HL-60 (cell line): ENCODE measurements at regions not wholly inside any gene's neighbourhood (a gene's known extent, or its start where the extent isn't known, plus 50 kb on each side); places are given as distances from the start of the nearest gene placed in this dataset.

Experiments used
- DNase-seq, 2 experiments: peaks; one replicate each; pipeline ENCODE4 v3.0.0-alpha.2; 2010 to 2020; ENCODE audit warnings: low read depth in 1 of 2, low spot score in 1 of 2
- H3K27ac ChIP-seq: fragments of 250-450 bp; sonication (Bioruptor Pico); replicated peaks from 2 replicates; pipeline ENCODE4 v1.5.1; 2020; ENCODE audit warnings: mild to moderate bottlenecking, moderate library complexity
- H3K27me3 ChIP-seq: fragments of 250-450 bp; sonication (Bioruptor Pico); 2 replicates; pipeline ENCODE4 v1.5.1; 2021; ENCODE audit warnings: mild to moderate bottlenecking, moderate library complexity; ENCODE audit not compliant: insufficient read depth, poor library complexity, severe bottlenecking
- H3K4me3 ChIP-seq: replicated peaks from 2 replicates; pipeline ENCODE4 v1.5.1; 2011; ENCODE audit warnings: mild to moderate bottlenecking, control low read depth, low read length; ENCODE audit not compliant: insufficient read depth
- GABPA ChIP-seq: IDR thresholded peaks from 2 replicates; pipeline ENCODE4 v1.6.1; 2012; ENCODE audit warnings: low read depth
- POLR2AphosphoS5 ChIP-seq: IDR thresholded peaks from 2 replicates; pipeline ENCODE4 v1.6.1; 2012; ENCODE audit warnings: low read depth
- SPI1 ChIP-seq: IDR thresholded peaks from 2 replicates; pipeline ENCODE4 v1.6.1; 2012; ENCODE audit warnings: low read depth, mild to moderate bottlenecking, borderline replicate concordance
- TF ChIP-seq, protein P1 (sequence below): IDR thresholded peaks from one replicate; pipeline ENCODE4 v1.5.1; 2011; ENCODE audit warnings: low read length, control low read depth, inconsistent platforms; ENCODE audit not compliant: insufficient read depth
- TF ChIP-seq, protein P2 (sequence below): IDR thresholded peaks from 2 replicates; pipeline ENCODE4 v1.6.1; 2012; ENCODE audit warnings: low read depth; ENCODE audit not compliant: insufficient replicate concordance

DNA sequence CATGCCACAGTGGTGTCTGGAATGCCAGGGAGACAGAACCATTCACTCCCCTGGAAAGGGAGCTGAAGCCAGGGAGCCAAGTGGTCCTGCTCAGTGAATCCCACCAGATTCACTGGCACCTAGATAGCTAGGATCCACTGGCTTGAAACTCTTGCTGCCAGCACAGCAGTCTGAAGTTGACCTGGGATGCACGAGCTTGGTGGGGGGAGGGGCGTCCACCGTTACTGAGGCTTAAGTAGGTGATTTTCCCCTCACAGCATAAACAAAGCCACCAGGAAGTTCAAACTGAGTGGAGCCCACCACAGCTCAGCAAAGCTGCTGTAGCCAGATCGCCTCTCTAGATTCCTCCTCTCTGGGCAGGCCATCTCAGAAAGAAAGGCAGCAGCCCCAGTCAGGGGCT lies 413.3 kb downstream of the PRDM5 start:
- no peak for DNase-seq
- H3K27ac ChIP-seq = no peak overlapping the region

DNA sequence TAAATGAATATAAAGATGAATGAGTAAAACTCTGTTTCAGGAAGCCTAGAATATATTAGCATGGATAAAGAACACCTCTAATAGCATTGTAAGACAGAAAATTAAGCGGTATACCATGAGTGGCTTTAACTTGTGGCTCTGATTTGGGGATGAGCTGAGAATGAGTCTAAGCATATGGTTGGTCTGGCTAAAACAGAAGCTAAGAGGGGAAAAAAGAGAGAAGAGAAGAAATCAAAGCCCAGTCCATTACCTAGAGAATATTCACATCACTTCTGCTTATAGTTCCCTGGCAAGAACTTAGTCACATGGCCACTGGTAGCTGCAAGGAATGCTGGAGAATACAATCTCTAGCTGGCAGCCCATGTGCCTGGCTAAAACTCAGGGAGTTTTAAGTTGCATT lies 414.5 kb downstream of the PRDM5 start:
- no peaks in the 10 kb centered on the region for H3K27me3 ChIP-seq
- no peak overlapping the region for H3K27ac ChIP-seq
- DNase-seq = no peak
- TF ChIP-seq, protein P1, sequence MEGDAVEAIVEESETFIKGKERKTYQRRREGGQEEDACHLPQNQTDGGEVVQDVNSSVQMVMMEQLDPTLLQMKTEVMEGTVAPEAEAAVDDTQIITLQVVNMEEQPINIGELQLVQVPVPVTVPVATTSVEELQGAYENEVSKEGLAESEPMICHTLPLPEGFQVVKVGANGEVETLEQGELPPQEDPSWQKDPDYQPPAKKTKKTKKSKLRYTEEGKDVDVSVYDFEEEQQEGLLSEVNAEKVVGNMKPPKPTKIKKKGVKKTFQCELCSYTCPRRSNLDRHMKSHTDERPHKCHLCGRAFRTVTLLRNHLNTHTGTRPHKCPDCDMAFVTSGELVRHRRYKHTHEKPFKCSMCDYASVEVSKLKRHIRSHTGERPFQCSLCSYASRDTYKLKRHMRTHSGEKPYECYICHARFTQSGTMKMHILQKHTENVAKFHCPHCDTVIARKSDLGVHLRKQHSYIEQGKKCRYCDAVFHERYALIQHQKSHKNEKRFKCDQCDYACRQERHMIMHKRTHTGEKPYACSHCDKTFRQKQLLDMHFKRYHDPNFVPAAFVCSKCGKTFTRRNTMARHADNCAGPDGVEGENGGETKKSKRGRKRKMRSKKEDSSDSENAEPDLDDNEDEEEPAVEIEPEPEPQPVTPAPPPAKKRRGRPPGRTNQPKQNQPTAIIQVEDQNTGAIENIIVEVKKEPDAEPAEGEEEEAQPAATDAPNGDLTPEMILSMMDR = no peak
- TF ChIP-seq, protein P2, sequence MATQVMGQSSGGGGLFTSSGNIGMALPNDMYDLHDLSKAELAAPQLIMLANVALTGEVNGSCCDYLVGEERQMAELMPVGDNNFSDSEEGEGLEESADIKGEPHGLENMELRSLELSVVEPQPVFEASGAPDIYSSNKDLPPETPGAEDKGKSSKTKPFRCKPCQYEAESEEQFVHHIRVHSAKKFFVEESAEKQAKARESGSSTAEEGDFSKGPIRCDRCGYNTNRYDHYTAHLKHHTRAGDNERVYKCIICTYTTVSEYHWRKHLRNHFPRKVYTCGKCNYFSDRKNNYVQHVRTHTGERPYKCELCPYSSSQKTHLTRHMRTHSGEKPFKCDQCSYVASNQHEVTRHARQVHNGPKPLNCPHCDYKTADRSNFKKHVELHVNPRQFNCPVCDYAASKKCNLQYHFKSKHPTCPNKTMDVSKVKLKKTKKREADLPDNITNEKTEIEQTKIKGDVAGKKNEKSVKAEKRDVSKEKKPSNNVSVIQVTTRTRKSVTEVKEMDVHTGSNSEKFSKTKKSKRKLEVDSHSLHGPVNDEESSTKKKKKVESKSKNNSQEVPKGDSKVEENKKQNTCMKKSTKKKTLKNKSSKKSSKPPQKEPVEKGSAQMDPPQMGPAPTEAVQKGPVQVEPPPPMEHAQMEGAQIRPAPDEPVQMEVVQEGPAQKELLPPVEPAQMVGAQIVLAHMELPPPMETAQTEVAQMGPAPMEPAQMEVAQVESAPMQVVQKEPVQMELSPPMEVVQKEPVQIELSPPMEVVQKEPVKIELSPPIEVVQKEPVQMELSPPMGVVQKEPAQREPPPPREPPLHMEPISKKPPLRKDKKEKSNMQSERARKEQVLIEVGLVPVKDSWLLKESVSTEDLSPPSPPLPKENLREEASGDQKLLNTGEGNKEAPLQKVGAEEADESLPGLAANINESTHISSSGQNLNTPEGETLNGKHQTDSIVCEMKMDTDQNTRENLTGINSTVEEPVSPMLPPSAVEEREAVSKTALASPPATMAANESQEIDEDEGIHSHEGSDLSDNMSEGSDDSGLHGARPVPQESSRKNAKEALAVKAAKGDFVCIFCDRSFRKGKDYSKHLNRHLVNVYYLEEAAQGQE = no peak
- TF ChIP-seq POLR2AphosphoS5 (no peak), GABPA (no peak), SPI1 (no peak)
- H3K4me3 ChIP-seq = no peak overlapping the region

More for the DNA sequence above, 413.3 kb downstream of the PRDM5 start:
- H3K27me3 ChIP-seq = no peaks in the 10 kb centered on the region
- TF ChIP-seq GABPA (no peak), SPI1 (no peak), POLR2AphosphoS5 (no peak)
- TF ChIP-seq, protein P1 = no peak
- TF ChIP-seq, protein P2 = no peak
- H3K4me3 ChIP-seq = no peak overlapping the region

DNA sequence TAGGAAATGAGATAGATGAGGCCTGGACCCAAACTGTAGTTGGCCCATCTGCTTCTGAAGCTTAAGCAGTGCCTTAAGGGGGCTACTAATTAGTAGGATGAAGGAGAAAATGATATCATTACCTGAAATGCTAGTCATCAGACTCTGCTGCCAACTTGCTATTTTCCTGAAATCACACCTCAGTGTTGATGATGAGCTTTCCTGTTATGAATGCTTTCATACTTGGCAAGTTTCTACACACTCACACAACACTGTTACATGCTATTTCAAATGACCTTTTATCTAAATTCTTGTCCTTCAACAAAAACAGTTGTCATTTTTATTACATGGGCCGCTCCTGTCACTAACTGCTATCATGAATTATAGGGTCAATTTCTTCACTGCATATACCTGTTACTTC lies 416.0 kb downstream of the PRDM5 start:
- DNase-seq = no peak
- Histone ChIP-seq H3K4me3 (no peak overlapping the region), H3K27me3 (no peaks in the 10 kb centered on the region), H3K27ac (no peak overlapping the region)
- TF ChIP-seq POLR2AphosphoS5 (no peak), GABPA (no peak), SPI1 (no peak)
- TF ChIP-seq, protein P1 = no peak
- TF ChIP-seq, protein P2 = no peak
